ENCODE measurements at regions not wholly inside any gene's neighbourhood (a gene's known extent, or its start where the extent isn't known, plus 50 kb on each side); places are given as distances from the start of the nearest gene placed in this dataset.

DNA sequence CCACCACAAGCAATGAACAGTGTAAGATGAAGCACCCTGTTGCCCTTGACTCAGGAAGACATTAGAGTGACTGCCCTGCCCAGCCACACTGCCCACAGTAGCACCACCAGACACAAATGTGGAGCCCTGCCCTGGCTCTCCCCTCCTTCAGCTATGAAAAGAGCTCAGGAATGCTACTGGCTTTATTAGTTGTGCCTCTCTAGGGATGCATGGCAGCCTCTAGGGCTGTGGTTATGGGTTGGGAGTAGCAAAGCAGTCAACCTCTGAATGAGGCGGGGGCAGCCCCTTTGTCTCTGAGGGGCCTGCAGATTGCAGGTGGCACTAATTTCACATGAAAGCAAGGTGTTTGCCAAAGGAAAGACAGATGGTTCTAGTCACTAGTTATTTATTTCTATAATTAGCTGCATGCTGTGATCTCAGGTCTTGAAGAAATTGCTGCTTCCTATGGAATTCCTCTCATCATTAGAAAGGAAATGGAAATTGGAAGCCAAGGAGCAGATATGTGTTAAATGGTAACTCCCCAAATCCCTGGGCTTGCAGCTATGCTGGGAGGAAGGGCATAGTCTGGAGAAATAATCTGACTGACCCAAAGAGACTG, 259.4 kb downstream of the TLR4 start:
- no peaks in the 10 kb centered on the region for H3K36me3 ChIP-seq (ENCODE audit: control insufficient read depth, insufficient read depth, low read length)
- Mint-ChIP-seq H3K9me3 (no peaks in the 10 kb centered on the region), H3K27ac (no peak overlapping the region), H3K36me3 (ENCODE audit: low read depth) (no peaks in the 10 kb centered on the region), H3K4me1 (no peaks in the 10 kb centered on the region), H3K27me3 (ENCODE audit: insufficient read depth) (no peaks in the 10 kb centered on the region), H3K4me3 (no peak overlapping the region)
- no peaks in the 10 kb centered on the region for H3K4me1 ChIP-seq (ENCODE audit: control insufficient read depth, insufficient read depth, low read length)
- peak; percentile 48 for DNase-seq
- no peak overlapping the region for H3K27ac ChIP-seq (ENCODE audit: low read depth, low read length)
- 100% methylated on average over 1 of the region's 1 CpG; no CpG with 5 or more reads in 1 of the 2 experiments for WGBS, 2 experiments (ENCODE audit: insufficient coverage in 1 of 2, insufficient read length in 1 of 2)
- no peaks in the 10 kb centered on the region for H3K27me3 ChIP-seq (ENCODE audit: control insufficient read depth, insufficient read depth, low read length, poor library complexity, severe bottlenecking)
- H3K4me3 ChIP-seq (ENCODE audit: low read length) = no peak overlapping the region
- TF ChIP-seq, protein P1, sequence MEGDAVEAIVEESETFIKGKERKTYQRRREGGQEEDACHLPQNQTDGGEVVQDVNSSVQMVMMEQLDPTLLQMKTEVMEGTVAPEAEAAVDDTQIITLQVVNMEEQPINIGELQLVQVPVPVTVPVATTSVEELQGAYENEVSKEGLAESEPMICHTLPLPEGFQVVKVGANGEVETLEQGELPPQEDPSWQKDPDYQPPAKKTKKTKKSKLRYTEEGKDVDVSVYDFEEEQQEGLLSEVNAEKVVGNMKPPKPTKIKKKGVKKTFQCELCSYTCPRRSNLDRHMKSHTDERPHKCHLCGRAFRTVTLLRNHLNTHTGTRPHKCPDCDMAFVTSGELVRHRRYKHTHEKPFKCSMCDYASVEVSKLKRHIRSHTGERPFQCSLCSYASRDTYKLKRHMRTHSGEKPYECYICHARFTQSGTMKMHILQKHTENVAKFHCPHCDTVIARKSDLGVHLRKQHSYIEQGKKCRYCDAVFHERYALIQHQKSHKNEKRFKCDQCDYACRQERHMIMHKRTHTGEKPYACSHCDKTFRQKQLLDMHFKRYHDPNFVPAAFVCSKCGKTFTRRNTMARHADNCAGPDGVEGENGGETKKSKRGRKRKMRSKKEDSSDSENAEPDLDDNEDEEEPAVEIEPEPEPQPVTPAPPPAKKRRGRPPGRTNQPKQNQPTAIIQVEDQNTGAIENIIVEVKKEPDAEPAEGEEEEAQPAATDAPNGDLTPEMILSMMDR (conservative IDR thresholded peaks at IDR 0.05) = no peak
- no peaks in the 10 kb centered on the region for H3K9me3 ChIP-seq (ENCODE audit: control insufficient read depth, low read length)
- no peak overlapping the region for H3K9ac ChIP-seq (ENCODE audit: extremely low read depth, low read length, poor library complexity, severe bottlenecking)

DNA sequence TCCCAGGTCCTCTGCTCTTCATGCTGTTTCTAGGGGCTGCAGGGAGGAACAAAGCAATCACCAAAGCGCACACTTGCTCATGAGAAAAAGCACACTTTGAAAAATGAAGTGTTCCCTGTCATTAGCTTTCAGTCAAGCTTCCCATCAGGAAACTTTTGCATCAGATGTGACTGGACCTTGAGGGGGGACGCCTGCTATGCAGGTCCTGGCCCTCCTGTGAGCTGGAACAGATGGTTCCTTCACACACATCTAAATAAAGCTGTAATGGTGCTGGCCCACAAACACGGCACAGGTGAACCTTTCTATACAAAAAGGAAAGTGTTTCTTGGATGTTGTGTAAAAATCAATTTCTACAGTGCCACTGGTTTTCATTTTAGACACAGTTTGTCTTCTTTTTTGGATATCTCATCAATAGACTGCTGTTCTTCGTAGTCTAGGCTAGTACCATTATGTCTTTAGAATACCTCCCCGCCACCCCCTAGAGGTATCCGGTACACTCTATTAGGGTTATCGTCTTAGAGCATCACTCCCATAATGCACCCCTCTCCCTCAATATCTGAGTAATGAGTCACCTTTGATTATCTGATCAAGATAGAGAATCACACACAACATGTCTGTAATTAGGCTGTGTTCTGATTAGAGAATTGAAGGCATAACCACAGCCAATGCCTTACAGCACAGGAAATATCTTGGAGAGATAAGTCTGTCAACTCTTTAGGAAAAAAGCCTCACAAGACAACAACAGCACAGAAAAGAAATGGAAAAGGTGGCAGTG, 266.3 kb downstream of the TLR4 start:
- 93 to 100% methylated on average over 2 to 7 of the region's 7 CpGs for WGBS, 2 experiments (ENCODE audit: insufficient coverage in 1 of 2, insufficient read length in 1 of 2)
- no peaks in the 10 kb centered on the region for H3K27me3 Mint-ChIP-seq (ENCODE audit: insufficient read depth)

DNA sequence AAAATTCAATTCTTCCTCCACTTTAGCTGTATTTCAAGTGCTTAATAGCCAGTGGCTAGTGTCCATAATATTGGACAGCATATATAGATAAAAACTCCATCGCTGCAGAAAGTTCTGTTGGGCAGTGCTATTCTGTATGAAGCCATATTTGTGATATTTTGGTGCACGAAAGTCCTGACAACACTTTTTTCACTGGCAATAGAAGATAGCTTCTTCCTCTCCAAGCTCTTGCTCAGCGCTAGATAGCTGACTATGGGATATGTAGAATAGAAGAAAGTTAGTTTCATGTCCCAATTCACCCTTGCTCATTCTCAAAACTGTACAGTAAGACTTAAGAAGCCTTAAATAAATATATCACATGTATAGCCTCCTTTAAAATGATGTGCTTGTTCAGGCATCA, 269.9 kb downstream of the TLR4 start:
- H3K36me3 Mint-ChIP-seq (ENCODE audit: low read depth) = no peaks in the 10 kb centered on the region
- 96% methylated on average over 2 of the region's 3 CpGs; no CpG with 5 or more reads in 1 of the 2 experiments for WGBS, 2 experiments (ENCODE audit: insufficient coverage in 1 of 2, insufficient read length in 1 of 2)
- no peak overlapping the region for H3K27ac Mint-ChIP-seq
- Histone ChIP-seq H3K9me3 (ENCODE audit: control insufficient read depth, low read length) (no peaks in the 10 kb centered on the region), H3K27ac (ENCODE audit: low read depth, low read length) (no peak overlapping the region), H3K27me3 (ENCODE audit: control insufficient read depth, insufficient read depth, low read length, poor library complexity, severe bottlenecking) (no peaks in the 10 kb centered on the region), H3K4me1 (ENCODE audit: control insufficient read depth, insufficient read depth, low read length) (no peaks in the 10 kb centered on the region), H3K9ac (ENCODE audit: extremely low read depth, low read length, poor library complexity, severe bottlenecking) (no peak overlapping the region), H3K36me3 (ENCODE audit: control insufficient read depth, insufficient read depth, low read length) (no peaks in the 10 kb centered on the region), H3K4me3 (ENCODE audit: low read length) (no peak overlapping the region)
- H3K27me3 Mint-ChIP-seq (ENCODE audit: insufficient read depth) = no peaks in the 10 kb centered on the region
- H3K4me1 Mint-ChIP-seq = no peaks in the 10 kb centered on the region
- peaks cover 2% of the 10 kb centered on the region for H3K9me3 Mint-ChIP-seq
- no peak for DNase-seq
- no peak overlapping the region for H3K4me3 Mint-ChIP-seq
- TF ChIP-seq, protein P1 (conservative IDR thresholded peaks at IDR 0.05) = no peak

More for the DNA sequence above, 266.3 kb downstream of the TLR4 start:
- TF ChIP-seq, protein P1 (conservative IDR thresholded peaks at IDR 0.05) = no peak
- no peaks in the 10 kb centered on the region for H3K27me3 ChIP-seq (ENCODE audit: control insufficient read depth, insufficient read depth, low read length, poor library complexity, severe bottlenecking)
- H3K36me3 ChIP-seq (ENCODE audit: control insufficient read depth, insufficient read depth, low read length) = no peaks in the 10 kb centered on the region
- no peaks in the 10 kb centered on the region for H3K4me1 ChIP-seq (ENCODE audit: control insufficient read depth, insufficient read depth, low read length)
- Mint-ChIP-seq H3K9me3 (no peaks in the 10 kb centered on the region), H3K27ac (no peak overlapping the region), H3K4me1 (no peaks in the 10 kb centered on the region), H3K4me3 (no peak overlapping the region), H3K36me3 (ENCODE audit: low read depth) (no peaks in the 10 kb centered on the region)
- no peak overlapping the region for H3K27ac ChIP-seq (ENCODE audit: low read depth, low read length)
- DNase-seq = no peak
- no peaks in the 10 kb centered on the region for H3K9me3 ChIP-seq (ENCODE audit: control insufficient read depth, low read length)
- H3K9ac ChIP-seq (ENCODE audit: extremely low read depth, low read length, poor library complexity, severe bottlenecking) = no peak overlapping the region
- no peak overlapping the region for H3K4me3 ChIP-seq (ENCODE audit: low read length)

Data from endodermal cell (in vitro differentiated cells).